Activated naive CD4-positive, alpha-beta T cell treated with anti-CD3 and anti-CD28 coated beads, Interleukin-2, amount 50 U/mL, for 72 hours (primary cell): ENCODE measurements at regions not wholly inside any gene's neighbourhood (a gene's known extent, or its start where the extent isn't known, plus 50 kb on each side); places are given as distances from the start of the nearest gene placed in this dataset.

Experiments used
- ATAC-seq, 2 donors: fragments of 150-1000 bp; cut with Tn5 transposase; 2 replicates each; pipeline ENCODE4 v1.10.0; 2021; ENCODE audit warnings: mild to moderate bottlenecking in 2 of 2, moderate library complexity in 2 of 2
- DNase-seq, 2 donors: peaks; one replicate each; pipeline ENCODE4 v3.0.0; 2021 to 2022; ENCODE audit warnings: low spot score in 2 of 2
- H3K27ac Mint-ChIP-seq, 2 donors: one replicate each; pipeline ENCODE4 v1.8.0; 2022; ENCODE audit warnings: mild to moderate bottlenecking in 2 of 2, mixed read lengths in 2 of 2
- H3K36me3 Mint-ChIP-seq, 2 donors: one replicate each; pipeline ENCODE4 v1.8.0; 2022; ENCODE audit warnings: mixed read lengths in 2 of 2
- H3K9me3 Mint-ChIP-seq, 2 donors: one replicate each; pipeline ENCODE4 v1.8.0; 2022; ENCODE audit warnings: mixed read lengths in 2 of 2

GRCh38 chr5:38749861-38750260 lies 96.0 kb upstream of the OSMR start:
- no peak for DNase-seq
- ATAC-seq: no peak
- H3K9me3 Mint-ChIP-seq: no peaks in the 10 kb centered on the region
- no peaks in the 10 kb centered on the region for H3K36me3 Mint-ChIP-seq
- H3K27ac Mint-ChIP-seq: no peak overlapping the region

DNA sequence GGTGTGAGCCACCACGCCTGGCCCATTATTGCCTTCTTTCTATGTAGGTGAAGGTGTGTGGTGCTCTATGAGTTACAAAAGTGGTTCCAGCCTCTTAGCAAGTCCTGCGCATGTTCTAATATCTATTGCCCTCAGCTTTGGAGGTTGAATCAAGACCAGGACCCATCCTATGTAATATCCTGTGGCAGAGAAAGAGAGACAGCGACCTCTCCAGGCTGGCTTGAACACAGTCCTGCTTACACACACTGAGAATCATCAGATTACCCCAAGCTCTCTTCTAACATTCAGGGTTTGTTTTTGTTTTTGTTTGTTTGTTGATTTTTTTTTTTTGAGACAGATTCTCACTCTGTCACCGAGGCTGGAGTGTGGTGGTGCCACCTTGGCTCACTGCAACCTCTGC lies 94.7 kb upstream of the OSMR start:
- Mint-ChIP-seq H3K27ac (no peak overlapping the region), H3K36me3 (no peaks in the 10 kb centered on the region), H3K9me3 (no peaks in the 10 kb centered on the region)
- ATAC-seq (no peak), DNase-seq (no peak)

DNA sequence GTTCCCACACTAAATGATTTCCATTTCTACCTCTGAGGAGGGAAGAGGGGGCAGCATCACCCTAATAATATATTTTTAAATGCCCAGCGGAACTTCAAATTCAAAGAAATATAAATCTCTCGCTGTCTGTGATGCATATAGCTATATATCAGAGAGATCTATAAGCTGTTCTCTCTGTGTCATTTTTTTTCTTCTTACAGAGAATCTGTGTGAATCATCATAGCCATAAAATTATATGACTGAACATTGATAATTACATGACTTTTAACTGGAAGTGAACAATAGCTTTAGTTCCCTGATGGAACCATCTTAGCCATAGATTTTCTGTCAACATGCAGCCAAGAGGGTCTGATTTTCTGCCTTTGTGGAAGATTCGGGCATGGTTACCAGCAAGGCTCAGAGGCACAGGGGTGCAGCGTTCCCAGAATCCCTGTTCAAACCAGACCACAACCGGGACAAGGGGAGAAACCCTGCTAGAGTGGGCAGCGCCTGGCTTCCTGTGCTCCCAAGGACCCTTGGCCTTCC lies 93.7 kb upstream of the OSMR start:
- no peaks in the 10 kb centered on the region for H3K36me3 Mint-ChIP-seq
- H3K9me3 Mint-ChIP-seq: no peaks in the 10 kb centered on the region
- DNase-seq (no peak), ATAC-seq (no peak)
- no peak overlapping the region for H3K27ac Mint-ChIP-seq

DNA sequence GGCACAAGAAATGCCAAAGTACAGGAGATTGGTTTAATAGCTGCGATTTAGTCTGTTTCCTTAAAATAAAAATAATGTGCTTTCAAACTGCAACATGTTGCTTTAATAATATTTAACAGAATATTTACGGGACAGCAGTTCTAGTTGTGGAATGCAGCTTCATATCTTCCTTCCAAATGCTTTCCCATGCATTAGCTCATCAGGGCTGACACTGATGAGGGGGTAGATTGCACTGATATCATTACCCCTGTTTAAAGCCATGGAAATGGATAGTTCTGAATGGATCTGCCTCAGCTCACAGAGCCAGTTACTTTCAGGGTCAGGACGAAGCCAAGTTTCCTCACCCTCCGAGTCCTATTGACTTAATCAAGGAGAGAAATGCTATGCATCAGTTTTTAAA lies 93.2 kb upstream of the OSMR start:
- H3K9me3 Mint-ChIP-seq: no peaks in the 10 kb centered on the region
- H3K27ac Mint-ChIP-seq: no peak overlapping the region
- no peaks in the 10 kb centered on the region for H3K36me3 Mint-ChIP-seq
- DNase-seq (no peak), ATAC-seq (no peak)

DNA sequence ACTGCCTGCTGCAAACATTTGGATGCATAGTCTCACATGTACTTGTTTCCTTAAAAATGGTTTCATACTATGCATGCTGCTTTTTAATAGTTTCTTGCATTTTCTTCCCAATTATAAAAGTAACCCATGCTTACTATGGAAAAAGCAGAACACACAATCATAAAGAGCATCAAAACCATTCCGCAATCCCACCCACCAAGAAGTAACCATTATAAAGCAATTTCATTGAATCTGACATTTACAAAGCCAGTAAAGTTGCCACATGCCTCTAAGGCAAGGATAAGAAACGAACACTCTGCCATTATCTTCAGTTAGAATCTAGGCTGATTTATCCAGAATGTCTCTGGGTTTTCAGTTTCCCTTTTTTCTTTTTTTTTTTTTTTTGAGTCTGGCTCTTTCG lies 92.7 kb upstream of the OSMR start:
- DNase-seq (no peak), ATAC-seq (no peak)
- Mint-ChIP-seq H3K36me3 (no peaks in the 10 kb centered on the region), H3K9me3 (no peaks in the 10 kb centered on the region), H3K27ac (no peak overlapping the region)

DNA sequence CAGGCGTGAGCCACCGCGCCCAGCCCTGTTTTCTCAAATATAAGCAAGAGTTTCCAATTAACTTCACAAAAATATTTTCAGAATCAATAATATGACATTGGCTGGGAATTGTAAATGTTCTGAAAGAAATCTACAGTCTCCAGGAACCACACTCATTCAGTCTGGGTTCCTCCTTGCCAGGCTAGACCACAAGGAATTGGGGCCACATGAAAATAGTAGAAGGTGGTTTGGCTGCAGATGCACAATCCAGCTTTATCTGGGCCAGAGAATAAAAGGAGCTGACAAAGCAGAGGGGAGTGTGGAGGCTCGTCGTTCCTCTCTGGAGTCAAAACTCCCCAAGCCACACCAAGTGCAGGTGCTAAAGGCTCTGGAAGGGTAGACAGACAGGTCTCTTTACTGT lies 92.0 kb upstream of the OSMR start:
- Mint-ChIP-seq H3K36me3 (no peaks in the 10 kb centered on the region), H3K27ac (no peak overlapping the region), H3K9me3 (no peaks in the 10 kb centered on the region)
- no peak for DNase-seq
- no peak for ATAC-seq

- DNase-seq (no peak), ATAC-seq (no peak)
- no peak overlapping the region for H3K27ac Mint-ChIP-seq
- no peaks in the 10 kb centered on the region for H3K36me3 Mint-ChIP-seq
- H3K9me3 Mint-ChIP-seq: no peaks in the 10 kb centered on the region
Observed at GRCh38 chr5:38755181-38755580, 90.6 kb upstream of the OSMR start.

GRCh38 chr5:38756068-38756467 lies 89.7 kb upstream of the OSMR start:
- Mint-ChIP-seq H3K9me3 (no peaks in the 10 kb centered on the region), H3K36me3 (no peaks in the 10 kb centered on the region), H3K27ac (no peak overlapping the region)
- DNase-seq (no peak), ATAC-seq (no peak)

- H3K36me3 Mint-ChIP-seq: no peaks in the 10 kb centered on the region
- no peaks in the 10 kb centered on the region for H3K9me3 Mint-ChIP-seq
- DNase-seq: no peak
- H3K27ac Mint-ChIP-seq: no peak overlapping the region
- ATAC-seq: no peak
Observed at GRCh38 chr5:38757451-38758245, 88.2 kb upstream of the OSMR start.

- Mint-ChIP-seq H3K9me3 (no peaks in the 10 kb centered on the region), H3K36me3 (no peaks in the 10 kb centered on the region), H3K27ac (no peak overlapping the region)
- no peak for DNase-seq
- ATAC-seq: no peak
Observed at GRCh38 chr5:38758774-38759600, 86.8 kb upstream of the OSMR start.

GRCh38 chr5:38764937-38765391 lies 80.8 kb upstream of the OSMR start:
- H3K9me3 Mint-ChIP-seq: peaks cover 5% of the 10 kb centered on the region in 2 donors
- ATAC-seq (no peak), DNase-seq (no peak)
- H3K27ac Mint-ChIP-seq: no peak overlapping the region
- peaks cover 0 to 6% of the 10 kb centered on the region in 2 donors for H3K36me3 Mint-ChIP-seq

GRCh38 chr5:38765399-38765861 lies 80.4 kb upstream of the OSMR start:
- peaks cover 0 to 6% of the 10 kb centered on the region in 2 donors for H3K36me3 Mint-ChIP-seq
- ATAC-seq (no peak), DNase-seq (no peak)
- H3K27ac Mint-ChIP-seq: no peak overlapping the region
- peaks cover 5% of the 10 kb centered on the region in 2 donors for H3K9me3 Mint-ChIP-seq

- H3K36me3 Mint-ChIP-seq: peaks cover 0 to 6% of the 10 kb centered on the region in 2 donors
- H3K9me3 Mint-ChIP-seq: peaks cover 5% of the 10 kb centered on the region in 2 donors
- DNase-seq (no peak), ATAC-seq (no peak)
- H3K27ac Mint-ChIP-seq: no peak overlapping the region
Observed at GRCh38 chr5:38766151-38766550, 79.7 kb upstream of the OSMR start.

GRCh38 chr5:38768412-38769211 lies 77.2 kb upstream of the OSMR start:
- peaks cover 5% of the 10 kb centered on the region in 2 donors for H3K9me3 Mint-ChIP-seq
- peaks cover 0 to 10% of the 10 kb centered on the region in 2 donors for H3K36me3 Mint-ChIP-seq

DNA sequence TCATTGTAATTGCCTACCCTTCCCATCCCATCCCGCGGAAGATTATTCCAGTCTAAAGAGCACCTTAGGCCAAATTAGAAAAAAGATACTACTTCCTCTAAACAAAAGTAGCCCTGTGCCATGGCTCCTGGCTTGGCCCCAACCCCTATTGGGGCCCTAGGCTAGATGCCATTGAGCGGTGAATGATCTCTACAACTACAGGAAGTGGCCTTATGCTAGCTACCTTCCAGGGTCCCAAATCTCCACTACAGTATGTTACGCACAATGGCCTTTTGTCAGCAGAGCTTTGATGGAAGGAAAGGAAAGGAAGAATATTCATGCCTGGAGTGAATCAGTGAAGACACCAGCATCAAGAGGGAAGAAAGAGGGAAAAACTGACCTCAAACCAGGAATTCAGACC lies 73.3 kb upstream of the OSMR start:
- Mint-ChIP-seq H3K27ac (no peak overlapping the region), H3K36me3 (peaks cover 0 to 4% of the 10 kb centered on the region in 2 donors), H3K9me3 (no peaks in the 10 kb centered on the region)
- ATAC-seq (no peak), DNase-seq (no peak)

More at GRCh38 chr5:38768412-38769211, 77.2 kb upstream of the OSMR start:
- no peak overlapping the region for H3K27ac Mint-ChIP-seq
- ATAC-seq (no peak), DNase-seq (no peak)

DNA sequence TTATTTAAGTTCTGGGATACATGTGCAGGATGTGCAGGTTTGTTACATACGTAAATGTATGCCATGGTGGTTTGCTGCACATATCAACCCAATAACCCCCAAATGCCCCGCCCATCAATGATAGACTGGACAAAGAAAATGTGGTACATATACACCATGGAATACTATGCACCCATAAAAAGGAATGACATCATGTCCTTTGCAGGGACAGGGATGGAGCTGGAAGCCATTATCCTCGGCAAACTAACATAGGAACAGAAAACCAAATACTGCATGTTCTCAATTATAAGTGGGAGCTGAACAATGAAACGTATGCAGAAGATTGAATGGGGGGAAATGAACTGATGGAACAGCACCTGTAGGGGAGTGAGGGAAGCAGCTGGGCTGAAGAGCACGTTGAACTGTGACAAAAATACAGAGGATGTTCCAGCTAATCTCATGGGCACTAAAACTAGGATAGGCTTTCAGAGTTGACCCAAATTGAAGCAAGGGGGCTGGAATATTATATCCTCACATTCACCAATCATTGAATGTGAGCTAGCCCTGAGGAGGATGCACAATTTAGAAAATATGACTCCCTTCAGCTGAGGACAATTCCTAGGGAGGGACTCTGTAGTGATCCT lies 70.5 kb upstream of the OSMR start:
- Mint-ChIP-seq H3K9me3 (no peaks in the 10 kb centered on the region), H3K36me3 (peaks cover 0 to 4% of the 10 kb centered on the region in 2 donors), H3K27ac (no peak overlapping the region)
- ATAC-seq (no peak), DNase-seq (no peak)
